H9 (cell line): ENCODE measurements at regions not wholly inside any gene's neighbourhood (a gene's known extent, or its start where the extent isn't known, plus 50 kb on each side); places are given as distances from the start of the nearest gene placed in this dataset.

Source experiments
- DNase-seq: peaks from one replicate; pipeline ENCODE4 v3.0.0-alpha.2; 2017
- H2AFZ ChIP-seq: one replicate; pipeline ENCODE4 v1.6.1; 2013; ENCODE audit warnings: mild to moderate bottlenecking, low read length, control low read depth, moderate library complexity
- H2AK5ac ChIP-seq: 2 replicates; pipeline ENCODE4 v1.6.1; 2013; ENCODE audit warnings: low read length, control low read depth, mixed read lengths; ENCODE audit not compliant: insufficient read length
- H2BK120ac ChIP-seq: one replicate; pipeline ENCODE4 v1.6.1; 2013; ENCODE audit warnings: low read depth, mild to moderate bottlenecking, low read length, control low read depth, inconsistent platforms; ENCODE audit not compliant: poor library complexity, severe bottlenecking
- H2BK12ac ChIP-seq: 2 replicates; pipeline ENCODE4 v1.6.1; 2013; ENCODE audit warnings: low read length, control low read depth, mixed read lengths, low read depth; ENCODE audit not compliant: insufficient read length
- H2BK15ac ChIP-seq: 2 replicates; pipeline ENCODE4 v1.6.1; 2013; ENCODE audit warnings: low read depth, low read length, control low read depth
- H2BK20ac ChIP-seq: one replicate; pipeline ENCODE4 v1.6.1; 2013; ENCODE audit warnings: low read depth, mild to moderate bottlenecking, low read length, control low read depth, inconsistent platforms; ENCODE audit not compliant: poor library complexity, severe bottlenecking
- H2BK5ac ChIP-seq: 2 replicates; pipeline ENCODE4 v1.6.1; 2013; ENCODE audit warnings: low read length, control low read depth, mixed read lengths; ENCODE audit not compliant: insufficient read length
- H3K14ac ChIP-seq: 2 replicates; pipeline ENCODE4 v1.6.1; 2013; ENCODE audit warnings: low read length, control low read depth; ENCODE audit not compliant: insufficient read depth
- H3K18ac ChIP-seq: 2 replicates; pipeline ENCODE4 v1.6.1; 2013; ENCODE audit warnings: low read depth, mild to moderate bottlenecking, mixed read lengths, low read length, control low read depth; ENCODE audit not compliant: insufficient read length
- H3K23ac ChIP-seq: 2 replicates; pipeline ENCODE4 v1.6.1; 2013; ENCODE audit warnings: low read length, control low read depth, mixed read lengths, low read depth; ENCODE audit not compliant: insufficient read length
- H3K23me2 ChIP-seq: 2 replicates; pipeline ENCODE4 v1.6.1; 2013; ENCODE audit warnings: low read depth, mild to moderate bottlenecking, mixed read lengths, low read length, control low read depth; ENCODE audit not compliant: insufficient read length, poor library complexity, severe bottlenecking
- H3K27ac ChIP-seq: 2 replicates; pipeline ENCODE4 v1.5.1; 2013; ENCODE audit warnings: low read length, control low read depth, mixed read lengths, low read depth; ENCODE audit not compliant: insufficient read length
- H3K27me3 ChIP-seq: 2 replicates; pipeline ENCODE4 v1.6.1; 2013; ENCODE audit warnings: low read length, control low read depth, inconsistent platforms; ENCODE audit not compliant: insufficient read depth
- H3K4ac ChIP-seq: 2 replicates; pipeline ENCODE4 v1.6.1; 2013; ENCODE audit warnings: low read depth, mild to moderate bottlenecking, control low read depth, inconsistent platforms, low read length, moderate library complexity
- H3K4me1 ChIP-seq: 2 replicates; pipeline ENCODE4 v1.6.1; 2013; ENCODE audit warnings: low read length, control low read depth, inconsistent platforms; ENCODE audit not compliant: insufficient read depth
- H3K4me2 ChIP-seq: 2 replicates; pipeline ENCODE4 v1.6.1; 2013; ENCODE audit warnings: low read length, control low read depth, mixed read lengths; ENCODE audit not compliant: insufficient read length, insufficient read depth
- H3K56ac ChIP-seq: 2 replicates; pipeline ENCODE4 v1.6.1; 2013; ENCODE audit warnings: low read depth, mild to moderate bottlenecking, mixed read lengths, low read length, control low read depth; ENCODE audit not compliant: insufficient read length
- H3K79me1 ChIP-seq: 2 replicates; pipeline ENCODE4 v1.6.1; 2013; ENCODE audit warnings: low read depth, mild to moderate bottlenecking, moderate library complexity, low read length, control low read depth, inconsistent platforms; ENCODE audit not compliant: insufficient read depth, poor library complexity, severe bottlenecking
- H3K79me2 ChIP-seq: 2 replicates; pipeline ENCODE4 v1.6.1; 2013; ENCODE audit warnings: low read length, control low read depth, inconsistent platforms; ENCODE audit not compliant: insufficient read depth
- H3K9ac ChIP-seq: 2 replicates; pipeline ENCODE4 v1.6.1; 2013; ENCODE audit warnings: low read length, control low read depth, mixed read lengths; ENCODE audit not compliant: insufficient read length; ENCODE audit errors: extremely low read depth
- H3K9me3 ChIP-seq: one replicate; pipeline ENCODE4 v1.6.1; 2013; ENCODE audit warnings: low read depth, low read length, inconsistent platforms; ENCODE audit not compliant: control insufficient read depth
- H3T11ph ChIP-seq: one replicate; pipeline ENCODE4 v1.6.1; 2013; ENCODE audit warnings: mild to moderate bottlenecking, low read length, control low read depth, inconsistent platforms
- H4K20me1 ChIP-seq: one replicate; pipeline ENCODE4 v1.6.1; 2013; ENCODE audit not compliant: control insufficient read depth, insufficient read length, insufficient read depth
- H4K5ac ChIP-seq: 2 replicates; pipeline ENCODE4 v1.6.1; 2013; ENCODE audit warnings: low read depth, mild to moderate bottlenecking, mixed read lengths, low read length, control low read depth; ENCODE audit not compliant: insufficient read length
- H4K8ac ChIP-seq: replicated peaks from 2 replicates; pipeline ENCODE4 v1.6.1; 2013; ENCODE audit warnings: low read length, control low read depth, mixed read lengths, low read depth; ENCODE audit not compliant: insufficient read length
- H4K91ac ChIP-seq: 2 replicates; pipeline ENCODE4 v1.6.1; 2013; ENCODE audit warnings: low read depth, mild to moderate bottlenecking, moderate library complexity, mixed read lengths, low read length, control low read depth; ENCODE audit not compliant: insufficient read length
- H3K27ac Mint-ChIP-seq, 3 experiments: 2 replicates in 2 of 3; 3 replicates in 1 of 3; pipeline ENCODE4 v1.8.0; 2020 to 2021; ENCODE audit warnings: mixed read lengths in 3 of 3, mild to moderate bottlenecking in 1 of 3, moderate library complexity in 1 of 3
- H3K27me3 Mint-ChIP-seq: 2 replicates; pipeline ENCODE4 v1.8.0; 2021; ENCODE audit warnings: low read depth, mild to moderate bottlenecking, moderate library complexity, mixed read lengths
- H3K36me3 Mint-ChIP-seq, 3 experiments: 2 replicates in 2 of 3; 3 replicates in 1 of 3; pipeline ENCODE4 v1.8.0; 2020 to 2021; ENCODE audit warnings: low read depth in 3 of 3, mixed read lengths in 3 of 3; ENCODE audit not compliant: insufficient read depth in 1 of 3
- H3K4me1 Mint-ChIP-seq, 2 experiments: 2 replicates each; pipeline ENCODE4 v1.8.0; 2020; ENCODE audit warnings: mixed read lengths in 2 of 2
- H3K4me3 Mint-ChIP-seq, 2 experiments: 2 replicates in 1 of 2; 3 replicates in 1 of 2; pipeline ENCODE4 v1.8.0; 2020 to 2021; ENCODE audit warnings: mild to moderate bottlenecking in 2 of 2, mixed read lengths in 2 of 2, moderate library complexity in 1 of 2
- H3K9me3 Mint-ChIP-seq, 2 experiments: 2 replicates in 1 of 2; 3 replicates in 1 of 2; pipeline ENCODE4 v1.8.0; 2020; ENCODE audit warnings: mild to moderate bottlenecking in 2 of 2, mixed read lengths in 2 of 2, moderate library complexity in 1 of 2
- whole genome bisulfite sequencing: extraction: QIAGEN DNeasy Blood & Tissue Kit; methylation state at CpG from one replicate; pipeline ENCODE4 v1.1.7; 2013; ENCODE audit warnings: missing lambda C conversion rate, low lambda C conversion rate, mixed read lengths; ENCODE audit not compliant: insufficient read length; ENCODE audit errors: extremely low coverage; 5-methylcytosine and 5-hydroxymethylcytosine counted together
- TF ChIP-seq, protein P1 (sequence below): fragments of 200-600 bp; sonication (generic); conservative IDR thresholded peaks from 3 replicates; pipeline ENCODE4 v1.8.0; 2021; ENCODE audit warnings: antibody characterized with exemption, mild to moderate bottlenecking

DNA sequence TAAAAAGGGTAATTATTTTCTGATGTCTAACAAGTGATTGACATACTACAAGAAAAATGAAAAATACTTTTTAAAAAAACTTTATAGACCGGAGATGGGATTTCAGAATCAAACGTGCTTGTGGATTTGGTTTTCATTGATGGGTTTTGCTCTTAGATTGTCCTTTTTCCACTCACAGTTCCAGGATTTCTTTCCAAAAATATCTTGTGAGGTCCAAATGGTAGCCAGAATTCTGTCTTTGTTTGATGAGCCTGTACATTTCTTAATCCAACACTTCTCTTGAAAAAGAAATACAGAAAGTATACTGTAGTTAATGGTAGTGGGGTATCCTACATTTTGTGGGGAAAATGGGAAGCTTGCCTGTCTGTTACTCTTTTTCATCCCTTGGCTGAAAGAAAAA, 329.3 kb downstream of the KCNJ2 start:
- no peaks in the 10 kb centered on the region for H3K9me3 ChIP-seq
- no peak overlapping the region for H3K18ac ChIP-seq
- no peak overlapping the region for H4K91ac ChIP-seq
- DNase-seq = no peak
- H2AFZ ChIP-seq = no peak overlapping the region
- H3K56ac ChIP-seq = no peak overlapping the region
- no peak overlapping the region for H4K8ac ChIP-seq
- H3K4me1 Mint-ChIP-seq = peaks cover 16 to 23% of the 10 kb centered on the region in 2 experiments
- no peak overlapping the region for H3K23ac ChIP-seq
- H4K5ac ChIP-seq = no peak overlapping the region
- H2BK15ac ChIP-seq = no peak overlapping the region
- H3K27me3 Mint-ChIP-seq = no peaks in the 10 kb centered on the region
- no peaks in the 10 kb centered on the region for H3K79me1 ChIP-seq
- no peak overlapping the region for H2BK5ac ChIP-seq
- H2BK120ac ChIP-seq = no peak overlapping the region
- no peak overlapping the region for H3K9ac ChIP-seq
- no peaks in the 10 kb centered on the region for H3K23me2 ChIP-seq
- TF ChIP-seq, protein P1, sequence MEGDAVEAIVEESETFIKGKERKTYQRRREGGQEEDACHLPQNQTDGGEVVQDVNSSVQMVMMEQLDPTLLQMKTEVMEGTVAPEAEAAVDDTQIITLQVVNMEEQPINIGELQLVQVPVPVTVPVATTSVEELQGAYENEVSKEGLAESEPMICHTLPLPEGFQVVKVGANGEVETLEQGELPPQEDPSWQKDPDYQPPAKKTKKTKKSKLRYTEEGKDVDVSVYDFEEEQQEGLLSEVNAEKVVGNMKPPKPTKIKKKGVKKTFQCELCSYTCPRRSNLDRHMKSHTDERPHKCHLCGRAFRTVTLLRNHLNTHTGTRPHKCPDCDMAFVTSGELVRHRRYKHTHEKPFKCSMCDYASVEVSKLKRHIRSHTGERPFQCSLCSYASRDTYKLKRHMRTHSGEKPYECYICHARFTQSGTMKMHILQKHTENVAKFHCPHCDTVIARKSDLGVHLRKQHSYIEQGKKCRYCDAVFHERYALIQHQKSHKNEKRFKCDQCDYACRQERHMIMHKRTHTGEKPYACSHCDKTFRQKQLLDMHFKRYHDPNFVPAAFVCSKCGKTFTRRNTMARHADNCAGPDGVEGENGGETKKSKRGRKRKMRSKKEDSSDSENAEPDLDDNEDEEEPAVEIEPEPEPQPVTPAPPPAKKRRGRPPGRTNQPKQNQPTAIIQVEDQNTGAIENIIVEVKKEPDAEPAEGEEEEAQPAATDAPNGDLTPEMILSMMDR = no peak
- no peaks in the 10 kb centered on the region for H3K9me3 Mint-ChIP-seq
- no peak overlapping the region for H3T11ph ChIP-seq
- H3K4me2 ChIP-seq = no peak overlapping the region
- H3K14ac ChIP-seq = no peak overlapping the region
- H3K4me1 ChIP-seq = peaks cover 2% of the 10 kb centered on the region; the same call in 1 of the 2 replicates
- H2BK12ac ChIP-seq = no peak overlapping the region
- H3K27me3 ChIP-seq = no peaks in the 10 kb centered on the region
- H3K4ac ChIP-seq = no peak overlapping the region
- no peak overlapping the region for H3K4me3 Mint-ChIP-seq
- no peak overlapping the region for H3K27ac Mint-ChIP-seq
- no peaks in the 10 kb centered on the region for H3K36me3 Mint-ChIP-seq
- WGBS = no CpG with 5 or more reads among the region's 2 CpGs
- H3K27ac ChIP-seq = no peak overlapping the region
- no peak overlapping the region for H2AK5ac ChIP-seq
- H3K79me2 ChIP-seq = no peaks in the 10 kb centered on the region
- no peak overlapping the region for H2BK20ac ChIP-seq
- no peaks in the 10 kb centered on the region for H4K20me1 ChIP-seq
